Upper lobe of left lung (tissue), 6 donors: ENCODE measurements at regions not wholly inside any gene's neighbourhood (a gene's known extent, or its start where the extent isn't known, plus 50 kb on each side); places are given as distances from the start of the nearest gene placed in this dataset.

Source experiments
- ATAC-seq, 2 donors: fragments of 200-7000 bp; cut with Tn5 transposase; one replicate each; pipeline ENCODE4 v1.9.1; 2022; ENCODE audit warnings: mild to moderate bottlenecking in 2 of 2, moderate library complexity in 2 of 2; ENCODE audit not compliant: low FRiP score in 2 of 2
- DNase-seq, 2 donors: peaks; one replicate each; pipeline ENCODE4 v3.0.0-alpha.2; 2019 to 2020
- H3K27ac ChIP-seq, 4 donors: fragments of 200-600 bp; sonication (generic); one replicate each; pipeline ENCODE4 v1.5.1; 2016 to 2019
- H3K27me3 ChIP-seq, 4 donors: fragments of 200-600 bp; sonication (generic); one replicate each; pipeline ENCODE4 v1.5.1; 2017 to 2019
- H3K36me3 ChIP-seq, 4 donors: fragments of 200-600 bp; sonication (generic); one replicate each; pipeline ENCODE4 v1.5.1; 2016 to 2019
- H3K4me1 ChIP-seq, 4 donors: fragments of 200-600 bp; sonication (generic); one replicate each; pipeline ENCODE4 v1.5.1; 2018 to 2019
- H3K4me3 ChIP-seq, 4 donors: fragments of 200-600 bp; sonication (generic); one replicate each; pipeline ENCODE4 v1.5.1; 2017 to 2019; ENCODE audit warnings: mild to moderate bottlenecking in 2 of 4, moderate library complexity in 1 of 4
- H3K9me3 ChIP-seq, 4 donors: fragments of 200-600 bp; sonication (generic); one replicate each; pipeline ENCODE4 v1.5.1; 2018 to 2019
- CTCF ChIP-seq, 6 experiments: fragments of 450-650 bp in 4 of 6; fragments of 200-600 bp in 2 of 6; sonication (generic) in 2 of 6; IDR thresholded peaks; one replicate each; pipeline ENCODE4 v1.5.1; 2016 to 2019; ENCODE audit warnings: antibody characterized with exemption in 6 of 6
- EP300 ChIP-seq, 4 donors: sonication (generic); formaldehyde crosslinking; IDR thresholded peaks; one replicate each; pipeline ENCODE4 v1.5.1; 2017; ENCODE audit warnings: antibody characterized with exemption in 4 of 4, control low read depth in 2 of 4
- POLR2A ChIP-seq, 4 donors: fragments of 450-650 bp; IDR thresholded peaks; one replicate each; pipeline ENCODE4 v1.5.1; 2016 to 2017; ENCODE audit warnings: antibody characterized with exemption in 4 of 4, mild to moderate bottlenecking in 2 of 4
- POLR2AphosphoS5 ChIP-seq, 2 donors: sonication (generic); formaldehyde crosslinking; IDR thresholded peaks; one replicate each; pipeline ENCODE4 v1.5.1; 2017; ENCODE audit warnings: antibody characterized with exemption in 2 of 2
- WGBS, 2 donors: methylation state at CpG; one replicate each; pipeline ENCODE4 v1.1.5; 2017 to 2018; 5-methylcytosine and 5-hydroxymethylcytosine counted together
- donor health status: DM: no; HTN: no; CAD: no; lungs with moderate emphysema.
- donor health status: DM: no; HTN: yes; CAD: no; lungs with severe emphysema.

- H3K4me1 ChIP-seq, result peaks cover 0 to 3% (median 0%) of the 10 kb centered on the region in 4 donors
- H3K9me3 ChIP-seq, result no peaks in the 10 kb centered on the region
- H3K4me3 ChIP-seq, result no peak overlapping the region
- H3K36me3 ChIP-seq, result no peaks in the 10 kb centered on the region
- H3K27me3 ChIP-seq, result no peaks in the 10 kb centered on the region
- no peak for TF ChIP-seq EP300 (IDR thresholded peaks at IDR 0.05)
- no peak for TF ChIP-seq CTCF (IDR thresholded peaks at IDR 0.05)
- no peak for TF ChIP-seq POLR2A (IDR thresholded peaks at IDR 0.05)
- TF ChIP-seq POLR2AphosphoS5 (IDR thresholded peaks at IDR 0.05), result no peak
- no peak overlapping the region for H3K27ac ChIP-seq
- WGBS, 2 donors, result 90 to 94% methylated on average over 3 of the region's 3 CpGs
- DNase-seq (no peak), ATAC-seq (no peak)
These were observed 92.9 kb upstream of the PPM1J start for GRCh38 chr1:112807999-112808398.

GRCh38 chr1:112807117-112807516 lies 92.0 kb upstream of the PPM1J start:
- no peak overlapping the region for H3K4me3 ChIP-seq
- ATAC-seq (no peak), DNase-seq (no peak)
- 70 to 73% methylated on average over 6 of the region's 6 CpGs for WGBS, 2 donors
- peaks cover 0 to 3% (median 0%) of the 10 kb centered on the region in 4 donors for H3K4me1 ChIP-seq
- H3K9me3 ChIP-seq, result no peaks in the 10 kb centered on the region
- no peak overlapping the region for H3K27ac ChIP-seq
- no peaks in the 10 kb centered on the region for H3K36me3 ChIP-seq
- no peaks in the 10 kb centered on the region for H3K27me3 ChIP-seq
- TF ChIP-seq EP300 (IDR thresholded peaks at IDR 0.05) (no peak), POLR2AphosphoS5 (IDR thresholded peaks at IDR 0.05) (no peak)

GRCh38 chr1:112806090-112806642 lies 91.0 kb upstream of the PPM1J start:
- DNase-seq, result no peak
- Histone ChIP-seq H3K36me3 (no peaks in the 10 kb centered on the region), H3K27me3 (no peaks in the 10 kb centered on the region), H3K9me3 (no peaks in the 10 kb centered on the region), H3K4me3 (no peak overlapping the region), H3K4me1 (peaks cover 0 to 3% (median 0%) of the 10 kb centered on the region in 4 donors), H3K27ac (no peak overlapping the region)
- WGBS, 2 donors, result 81 to 88% methylated on average over 3 of the region's 3 CpGs
- no peak for TF ChIP-seq POLR2AphosphoS5 (IDR thresholded peaks at IDR 0.05)
- no peak for TF ChIP-seq CTCF (IDR thresholded peaks at IDR 0.05)
- TF ChIP-seq POLR2A (IDR thresholded peaks at IDR 0.05), result no peak
- no peak for TF ChIP-seq EP300 (IDR thresholded peaks at IDR 0.05)
- ATAC-seq, result no peak

- DNase-seq (no peak), ATAC-seq (no peak)
- H3K4me1 ChIP-seq, result peaks cover 0 to 3% (median 0%) of the 10 kb centered on the region in 4 donors
- WGBS, 2 donors, result 71 to 92% methylated on average over 3 of the region's 3 CpGs
- no peak overlapping the region for H3K27ac ChIP-seq
- H3K36me3 ChIP-seq, result no peaks in the 10 kb centered on the region
- TF ChIP-seq EP300 (IDR thresholded peaks at IDR 0.05) (no peak), POLR2A (IDR thresholded peaks at IDR 0.05) (no peak)
- no peak overlapping the region for H3K4me3 ChIP-seq
- H3K9me3 ChIP-seq, result no peaks in the 10 kb centered on the region
- H3K27me3 ChIP-seq, result no peaks in the 10 kb centered on the region
These were observed 90.2 kb upstream of the PPM1J start for GRCh38 chr1:112805155-112805853.

GRCh38 chr1:112803906-112804762 lies 89.0 kb upstream of the PPM1J start:
- no peak overlapping the region for H3K27ac ChIP-seq
- H3K27me3 ChIP-seq, result no peaks in the 10 kb centered on the region
- 23 to 42% methylated on average over 6 to 9 of the region's 10 CpGs for WGBS, 2 donors
- TF ChIP-seq EP300 (IDR thresholded peaks at IDR 0.05), result no peak
- TF ChIP-seq CTCF (IDR thresholded peaks at IDR 0.05), result peak; percentile 28 to 81 (median 66)
- DNase-seq (peak; percentile 51 to 70), ATAC-seq (peak; percentile 68 to 80)
- H3K9me3 ChIP-seq, result no peaks in the 10 kb centered on the region
- H3K4me1 ChIP-seq, result no peaks in the 10 kb centered on the region
- no peak overlapping the region for H3K4me3 ChIP-seq
- no peaks in the 10 kb centered on the region for H3K36me3 ChIP-seq
